HTR-8/SVneo (cell line): ENCODE measurements at regions not wholly inside any gene's neighbourhood (a gene's known extent, or its start where the extent isn't known, plus 50 kb on each side); places are given as distances from the start of the nearest gene placed in this dataset.
"Not testable (repeated sequence)": the region's sequence is repeated elsewhere in the genome, so short reads cannot be mapped to it uniquely, and the experiment has no call there.

Experiments used
- DNase-seq: peaks from one replicate; pipeline ENCODE4 v3.0.0; 2011; ENCODE audit warnings: low spot score, mixed read lengths; ENCODE audit not compliant: insufficient read length
- FAIRE-seq: peaks from 2 replicates; lab custom pipeline; 2011; peaks lifted over from hg19 to GRCh38; lab: Jason Lieb, UNC

DNA sequence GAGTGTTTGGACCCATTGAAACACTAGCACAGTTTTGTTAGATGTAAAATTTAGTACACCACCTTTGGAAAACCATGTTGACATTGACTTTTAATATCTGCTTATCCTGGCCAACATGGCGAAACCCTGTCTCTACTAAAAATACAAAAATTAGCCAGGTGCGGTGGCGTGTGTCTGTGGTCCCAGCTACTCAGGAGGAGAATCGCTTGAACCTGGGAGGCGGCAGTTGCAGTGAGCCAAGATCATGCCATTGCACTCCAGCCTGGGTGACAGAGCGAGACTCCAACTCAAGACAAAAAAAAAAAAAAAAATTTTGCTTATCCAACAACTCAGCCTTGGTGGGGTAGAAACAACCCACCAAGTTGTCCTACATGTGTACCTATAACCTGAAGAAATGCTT lies 454.2 kb downstream of the EFNB2 start:
- not testable (repeated sequence) for DNase-seq, FAIRE-seq

DNA sequence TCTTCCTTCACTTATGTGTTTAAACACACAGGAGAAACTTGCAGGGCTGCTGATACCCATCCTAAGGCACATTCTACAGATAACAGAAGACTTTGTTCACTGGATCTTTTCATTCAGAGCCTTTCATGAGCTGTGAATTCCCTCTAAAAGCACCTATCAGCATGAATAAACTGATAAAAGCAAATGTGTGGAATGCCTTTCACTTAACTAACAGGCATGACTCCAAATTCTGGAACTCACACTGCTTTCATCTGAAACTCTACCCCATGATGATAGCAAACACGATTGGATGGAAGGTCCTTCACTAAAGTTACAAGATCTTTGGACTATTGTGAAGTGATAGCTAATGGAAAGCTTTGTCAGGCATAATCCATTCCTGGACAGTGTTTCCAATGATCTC lies 457.3 kb downstream of the EFNB2 start:
- FAIRE-seq (no peak), DNase-seq (no peak)

DNA sequence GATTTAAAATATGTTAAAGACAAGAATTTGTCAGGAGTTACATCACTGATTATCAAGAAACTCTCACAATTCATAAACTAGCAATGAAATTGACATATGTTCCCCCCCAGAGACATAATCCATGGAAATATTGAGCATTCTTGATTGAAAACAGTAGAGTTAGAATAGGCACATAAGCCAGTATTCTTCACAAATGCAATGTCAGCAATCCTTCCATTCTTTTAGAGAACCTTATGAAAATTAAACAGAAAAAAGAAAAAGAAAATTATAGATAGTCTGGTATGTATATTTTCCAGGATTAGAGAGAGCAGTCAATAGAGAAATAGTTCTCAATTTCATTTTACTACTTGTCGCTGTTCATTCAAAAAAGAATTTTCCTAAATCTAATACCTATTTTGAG lies 458.4 kb downstream of the EFNB2 start:
- no peak for FAIRE-seq
- DNase-seq, result no peak

DNA sequence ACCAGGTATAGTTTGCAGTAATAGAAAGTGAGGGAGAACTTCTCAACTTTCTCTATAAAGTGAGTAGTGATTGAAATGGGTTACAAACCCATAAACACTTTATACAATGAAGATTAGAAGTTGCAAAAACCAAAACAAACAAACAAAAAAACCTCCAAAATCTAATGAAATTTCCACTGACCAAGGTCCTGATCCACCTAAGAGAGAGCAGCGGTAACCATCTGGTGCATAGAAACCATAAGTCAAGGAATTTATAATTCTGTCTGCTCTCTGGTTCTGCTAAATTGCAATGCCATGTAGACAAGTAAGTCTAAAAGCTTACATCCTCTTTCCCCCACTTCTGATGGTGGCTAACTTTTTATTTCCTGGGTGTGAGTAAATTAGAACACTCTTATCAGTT lies 463.4 kb downstream of the EFNB2 start:
- DNase-seq, result no peak
- FAIRE-seq, result no peak

DNA sequence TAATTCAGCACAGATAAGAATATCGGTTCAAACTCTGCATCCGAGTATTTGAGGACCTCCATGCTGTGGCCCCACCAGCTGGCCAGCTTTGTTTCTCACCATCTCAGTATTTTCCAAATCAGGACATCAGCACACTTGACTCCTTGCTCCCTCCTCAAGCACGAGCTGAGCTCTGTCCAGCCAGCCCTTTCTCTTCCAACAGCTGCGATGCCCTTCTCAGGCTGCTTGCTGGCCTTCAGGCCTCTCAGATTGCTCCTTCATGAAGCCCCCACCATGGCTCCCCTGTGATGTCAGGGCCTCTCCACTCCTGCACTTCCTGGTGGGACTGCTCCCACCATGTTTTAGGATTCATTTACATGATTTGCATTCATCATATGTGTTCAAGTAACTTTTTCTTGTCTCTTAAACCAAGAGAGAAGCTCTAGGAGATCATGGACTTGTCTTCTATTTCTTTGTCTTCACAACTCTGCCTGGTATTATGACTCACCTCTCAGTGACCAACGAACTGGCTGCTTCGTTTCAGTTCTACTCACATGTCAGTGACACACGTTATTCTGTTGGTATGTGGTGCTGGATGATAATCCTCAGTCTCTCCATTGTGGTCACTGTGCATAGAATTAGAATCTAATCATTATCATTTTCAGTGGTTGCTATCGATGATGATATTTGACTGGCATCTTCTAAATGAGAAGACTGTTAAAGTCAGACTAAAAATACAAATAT lies 471.7 kb downstream of the EFNB2 start:
- DNase-seq (peak; percentile 18), FAIRE-seq (no peak)

DNA sequence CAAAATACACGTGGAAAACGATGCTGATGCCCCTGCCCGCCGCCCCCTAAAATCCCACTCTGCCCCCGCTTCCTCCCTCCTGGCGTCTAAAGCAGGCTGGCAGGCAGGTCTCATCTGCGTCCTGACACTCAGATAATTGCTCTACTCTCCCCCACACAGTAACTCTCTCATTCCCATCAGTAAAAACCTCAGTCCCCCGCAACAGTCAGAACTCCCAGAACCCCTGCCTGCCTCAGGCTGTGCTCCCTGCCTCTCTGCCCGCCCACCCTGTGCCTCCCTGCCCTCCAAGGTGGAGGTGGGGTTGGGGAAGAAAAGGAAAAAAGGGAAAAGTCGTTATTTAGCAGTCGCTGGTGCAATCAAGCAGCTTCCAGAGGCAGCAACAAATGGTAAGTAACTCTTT lies 473.7 kb downstream of the EFNB2 start:
- DNase-seq (no peak), FAIRE-seq (no peak)

DNA sequence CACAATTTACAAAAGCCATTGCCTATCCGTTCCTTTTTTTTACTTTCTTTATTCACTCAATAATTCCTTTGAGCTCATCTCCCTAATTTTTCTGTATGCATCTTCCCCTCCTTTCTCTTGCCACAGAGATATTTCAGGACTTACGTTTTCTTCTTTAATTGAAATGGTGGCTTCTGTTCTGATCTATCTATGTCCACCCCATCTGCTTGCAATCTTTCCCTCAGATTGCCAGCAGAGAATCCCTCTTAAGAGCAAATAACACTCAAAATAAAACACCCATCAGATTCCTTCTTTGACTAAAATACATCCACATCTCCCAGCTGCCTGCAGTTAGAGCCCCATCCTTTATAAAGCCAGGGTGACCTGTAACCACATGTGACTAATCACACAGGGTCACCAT lies 478.6 kb downstream of the EFNB2 start:
- DNase-seq (no peak), FAIRE-seq (no peak)

DNA sequence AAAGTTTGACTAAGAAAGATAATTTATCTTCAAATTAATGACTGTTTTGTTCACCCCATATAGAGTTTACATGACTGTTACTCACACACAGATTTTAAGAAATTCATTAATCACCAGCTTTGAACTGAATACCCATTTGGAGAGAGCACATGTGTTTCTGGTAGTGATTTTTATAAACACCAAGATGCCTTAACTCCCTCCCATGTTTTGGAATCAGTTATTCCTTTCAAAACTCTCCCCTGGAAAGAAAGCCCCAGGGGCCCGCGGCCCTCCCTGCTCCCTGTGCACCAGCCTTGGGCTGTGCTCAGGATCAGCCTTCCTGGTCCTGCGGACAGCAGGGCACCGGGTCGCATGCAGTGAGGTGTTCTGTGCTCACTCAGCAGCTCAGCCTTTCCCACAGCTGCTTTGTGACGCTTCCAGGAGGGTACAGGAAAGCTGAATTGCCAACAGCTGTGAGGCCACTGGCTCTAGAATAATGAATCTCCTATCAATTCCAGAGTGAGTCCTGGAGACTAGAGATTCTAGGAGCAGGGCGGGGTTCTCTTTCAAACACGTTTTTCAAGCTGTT lies 483.2 kb downstream of the EFNB2 start:
- FAIRE-seq (no peak), DNase-seq (no peak)

DNA sequence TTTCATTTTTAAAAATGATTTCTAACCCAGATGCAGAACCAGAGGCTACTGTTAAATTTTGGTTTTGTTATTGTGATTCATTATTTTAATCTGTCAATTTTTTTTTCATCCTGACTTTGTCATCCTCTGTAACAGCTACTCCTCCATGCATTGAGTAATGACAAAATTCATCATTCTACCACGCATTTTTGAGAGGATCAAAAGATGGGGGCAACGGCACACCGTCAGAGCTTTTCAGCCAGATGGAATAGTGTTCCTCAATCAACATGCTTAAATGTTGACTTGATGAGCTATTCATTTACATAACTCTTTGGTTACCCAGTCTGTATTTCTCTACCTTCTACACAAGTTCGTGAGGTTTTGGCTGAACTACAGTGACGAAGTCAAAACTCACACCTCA lies 486.3 kb downstream of the EFNB2 start:
- no peak for FAIRE-seq
- DNase-seq, result no peak

DNA sequence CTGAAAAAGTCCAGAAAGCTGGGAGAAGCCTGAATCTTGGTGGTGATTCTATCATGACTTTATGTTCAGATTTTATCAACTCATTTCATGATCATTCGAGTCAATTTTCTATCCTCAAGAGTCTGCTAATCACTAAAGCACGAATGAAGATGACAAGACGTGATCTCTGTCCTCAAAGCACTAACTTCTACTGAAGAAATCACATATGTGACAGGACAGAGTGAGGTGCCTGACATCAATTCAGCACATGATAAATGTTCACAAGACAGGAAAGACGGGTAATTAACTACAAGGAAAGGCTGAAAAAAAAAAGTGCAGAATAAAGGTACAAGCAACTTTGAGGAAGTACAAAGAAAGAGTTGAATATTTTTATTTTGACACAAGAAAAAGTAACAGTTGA lies 487.1 kb downstream of the EFNB2 start:
- DNase-seq (no peak), FAIRE-seq (no peak)

DNA sequence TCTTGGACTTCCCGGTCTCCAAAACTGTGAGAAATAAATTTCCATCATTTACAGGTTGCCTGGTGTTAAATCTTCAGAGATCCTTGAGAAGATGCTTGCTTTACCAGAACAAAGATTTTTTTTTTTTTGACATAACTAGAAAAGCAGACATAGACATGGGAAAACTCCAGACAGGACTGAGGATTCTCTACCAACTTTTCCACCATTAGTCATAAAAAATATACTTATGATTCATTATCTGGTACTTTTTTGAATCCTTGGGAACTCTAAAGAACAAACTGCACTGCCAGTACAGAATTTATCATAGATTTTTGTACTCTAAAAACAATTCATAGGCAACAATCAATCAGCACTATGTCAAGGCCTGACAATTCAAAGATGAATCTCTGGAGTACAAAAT lies 487.6 kb downstream of the EFNB2 start:
- FAIRE-seq (no peak), DNase-seq (no peak)

DNA sequence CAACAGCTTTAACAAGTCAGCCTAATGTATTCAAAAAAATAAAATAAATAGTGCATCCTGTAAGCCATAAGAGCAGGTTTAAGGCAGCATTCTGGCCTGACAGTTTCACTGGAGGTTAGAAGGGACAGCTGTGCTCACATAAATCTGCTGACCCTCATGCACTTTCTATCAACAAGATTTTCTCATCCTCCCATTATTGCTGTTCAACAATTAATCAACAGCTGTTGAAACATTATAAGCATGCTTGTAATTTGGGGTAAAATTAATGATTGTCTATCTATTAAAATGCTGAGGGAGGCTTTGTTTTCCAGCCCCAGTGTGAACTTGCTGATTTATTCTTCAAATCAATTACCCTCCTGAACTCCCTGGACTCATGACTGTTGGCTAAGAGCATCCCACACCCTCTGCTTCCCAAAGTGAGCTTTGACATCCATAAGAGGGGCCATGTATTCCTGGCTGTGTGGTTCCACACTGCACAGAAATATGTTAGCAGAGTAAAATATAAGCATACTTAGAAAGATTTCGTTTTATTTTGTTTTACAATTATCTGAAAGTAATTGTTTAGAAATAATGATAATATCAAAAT lies 492.4 kb downstream of the EFNB2 start:
- DNase-seq (no peak), FAIRE-seq (no peak)

DNA sequence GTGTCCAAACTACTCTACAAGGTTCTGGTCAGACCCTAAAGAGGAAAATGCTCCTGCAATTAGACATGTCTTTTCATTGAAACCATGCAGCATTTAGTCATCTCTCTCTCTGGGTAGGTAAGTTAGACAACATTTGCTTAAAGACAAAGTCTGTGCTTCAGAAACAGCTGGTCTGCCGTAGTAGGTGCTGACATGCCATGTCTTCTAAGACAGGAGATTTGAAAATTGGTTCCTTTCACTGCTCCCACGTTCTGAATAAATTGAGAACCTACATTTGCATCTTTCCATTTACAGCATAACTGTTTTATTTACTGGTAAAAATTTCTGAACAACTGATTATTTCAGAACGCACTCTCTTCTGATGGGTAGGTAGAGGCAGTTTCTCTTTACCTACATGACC lies 494.0 kb downstream of the EFNB2 start:
- DNase-seq (no peak), FAIRE-seq (no peak)

DNA sequence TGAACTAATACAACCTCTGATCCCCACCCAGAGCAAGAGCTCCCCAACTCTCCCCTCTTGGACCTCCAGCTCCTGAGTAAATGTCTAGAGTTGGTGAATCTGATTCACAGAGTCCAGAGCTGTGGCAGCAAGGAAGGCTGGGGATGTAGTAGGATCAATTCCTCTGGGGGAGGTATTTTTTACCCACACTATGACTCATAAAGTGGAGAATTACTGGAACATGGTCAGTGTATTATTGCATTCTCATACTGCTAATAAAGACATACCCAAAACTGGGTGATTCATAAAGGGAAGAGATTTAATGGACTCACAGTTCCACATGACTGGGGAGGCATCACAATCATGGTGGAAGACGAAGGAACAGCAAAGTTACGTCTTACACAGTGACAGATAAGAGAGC lies 496.7 kb downstream of the EFNB2 start:
- FAIRE-seq (no peak), DNase-seq (peak; percentile 23)

DNA sequence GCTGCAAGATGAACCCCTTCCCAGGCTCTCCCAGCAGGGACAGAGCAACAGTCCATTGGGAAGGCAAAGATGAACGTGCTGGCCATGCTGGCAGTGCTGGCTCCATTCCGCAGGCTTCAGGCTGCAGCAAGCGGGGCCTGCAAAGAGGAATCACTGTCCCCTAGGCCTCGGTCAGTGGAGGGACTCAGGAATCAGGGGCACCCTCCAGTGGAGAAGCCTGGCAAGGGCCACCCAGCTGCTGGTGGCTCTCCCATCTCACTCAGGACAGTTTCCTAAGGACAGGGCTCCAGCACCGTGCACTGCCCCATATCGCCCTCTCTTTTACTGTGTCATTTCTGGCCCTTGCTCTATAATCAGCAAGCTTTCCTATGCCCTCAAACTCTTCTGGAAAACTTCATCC lies 498.6 kb downstream of the EFNB2 start:
- DNase-seq, result peak; percentile 19
- no peak for FAIRE-seq

DNA sequence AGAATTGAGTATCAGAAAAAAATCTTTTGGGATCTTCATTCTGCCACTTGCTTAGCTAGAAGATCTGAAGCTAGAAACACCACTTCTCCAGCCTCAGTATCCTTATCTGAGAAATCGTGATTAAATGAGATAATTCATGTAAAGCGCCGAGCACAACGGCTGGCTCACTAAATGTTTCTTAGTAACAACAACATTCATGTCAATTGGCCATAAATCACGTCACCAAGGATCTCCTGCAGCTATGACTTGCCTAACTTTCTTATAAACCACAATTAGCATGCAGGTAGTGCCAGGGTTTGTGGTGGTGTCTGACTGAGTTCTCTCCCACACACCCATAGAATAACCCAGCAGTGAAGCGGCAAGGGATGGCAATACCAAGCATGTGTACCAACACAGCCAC lies 501.3 kb downstream of the EFNB2 start:
- DNase-seq, result peak; percentile 3
- FAIRE-seq, result no peak

DNA sequence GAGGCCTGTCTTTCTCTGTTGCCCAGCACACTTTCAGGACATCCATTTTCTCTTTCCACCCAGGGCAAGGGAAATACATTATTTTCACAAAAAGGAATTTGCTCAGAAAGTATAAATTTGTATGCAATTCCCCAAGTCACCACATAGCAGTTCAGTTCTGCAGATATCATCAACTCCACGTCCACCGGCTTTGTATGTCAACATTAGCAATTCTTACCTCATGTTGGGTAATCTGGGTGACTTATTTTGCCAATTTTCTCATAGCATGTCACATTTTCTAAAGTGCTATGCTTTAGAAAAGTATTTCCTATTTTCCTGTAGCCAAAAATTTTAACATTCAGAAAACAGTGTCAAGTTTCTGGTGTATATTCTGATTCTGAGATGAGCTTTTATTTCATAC lies 501.8 kb downstream of the EFNB2 start:
- FAIRE-seq, result no peak

DNA sequence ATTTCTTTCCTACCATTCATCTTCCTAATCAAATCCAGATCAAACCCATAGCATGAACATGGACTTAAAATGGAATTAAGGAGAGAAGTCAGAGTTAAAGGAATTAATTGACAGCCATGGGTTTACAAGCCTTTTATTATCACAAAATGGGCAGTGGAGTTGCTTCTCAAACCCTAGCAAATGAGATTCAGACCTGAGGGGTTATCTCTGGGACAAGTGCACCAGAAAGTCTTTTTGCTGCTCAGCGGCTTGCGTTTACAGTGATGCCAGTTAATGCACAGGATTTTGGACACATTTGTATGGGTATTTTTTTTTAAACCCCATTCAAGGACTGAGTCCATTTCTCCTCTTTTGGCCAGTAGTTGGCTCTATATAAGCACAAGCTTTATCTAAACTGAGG lies 503.0 kb downstream of the EFNB2 start:
- DNase-seq (no peak), FAIRE-seq (no peak)

More for the DNA sequence above, 501.8 kb downstream of the EFNB2 start:
- peak; percentile 2 for DNase-seq

DNA sequence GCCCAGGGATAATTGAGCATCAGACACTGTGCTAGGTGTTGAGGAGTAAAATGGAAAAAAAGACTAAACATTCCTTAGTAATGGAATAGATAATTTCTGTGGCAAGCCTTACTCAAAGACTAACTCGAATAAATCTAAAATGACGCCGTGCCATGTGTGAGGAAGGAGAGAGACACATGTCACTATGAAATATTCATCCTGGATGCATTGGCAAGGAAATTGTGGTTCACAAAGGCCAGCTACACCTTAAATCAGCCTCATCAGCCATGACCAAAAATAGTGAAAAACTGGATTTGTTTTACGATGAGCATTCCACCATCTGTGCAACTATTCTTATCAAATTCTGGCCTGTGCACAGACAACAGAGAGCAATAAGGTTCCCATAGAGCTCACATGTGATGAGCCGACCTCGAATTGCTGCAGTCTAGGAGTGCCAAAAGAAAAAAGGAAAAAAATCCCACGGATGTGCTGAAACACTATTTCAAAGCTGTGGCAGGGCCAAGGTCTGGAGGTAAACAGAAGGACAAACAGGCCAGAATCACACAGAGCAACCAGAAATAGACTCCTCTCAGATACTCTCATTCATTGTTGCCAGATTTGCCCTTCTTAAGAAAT lies 505.7 kb downstream of the EFNB2 start:
- no peak for DNase-seq
- no peak for FAIRE-seq

DNA sequence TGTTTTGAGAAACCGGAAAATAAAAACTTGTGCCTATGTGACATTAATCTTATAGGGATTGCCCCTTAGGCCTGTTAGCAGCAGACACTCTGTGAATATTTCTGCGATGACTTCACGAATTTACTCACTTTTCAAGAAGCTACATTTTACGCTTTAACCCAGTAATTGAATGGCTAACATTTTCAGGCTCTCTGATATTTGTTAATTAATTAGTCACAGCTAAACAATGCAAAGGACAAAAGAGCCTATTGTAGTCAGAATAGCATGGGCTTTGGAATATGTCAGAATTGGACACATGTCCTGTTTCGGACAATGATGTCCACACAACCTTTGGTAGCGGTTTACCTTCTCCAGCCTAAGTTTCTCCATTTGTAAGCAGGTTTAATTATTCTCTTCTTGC lies 506.6 kb downstream of the EFNB2 start:
- FAIRE-seq (no peak), DNase-seq (no peak)

DNA sequence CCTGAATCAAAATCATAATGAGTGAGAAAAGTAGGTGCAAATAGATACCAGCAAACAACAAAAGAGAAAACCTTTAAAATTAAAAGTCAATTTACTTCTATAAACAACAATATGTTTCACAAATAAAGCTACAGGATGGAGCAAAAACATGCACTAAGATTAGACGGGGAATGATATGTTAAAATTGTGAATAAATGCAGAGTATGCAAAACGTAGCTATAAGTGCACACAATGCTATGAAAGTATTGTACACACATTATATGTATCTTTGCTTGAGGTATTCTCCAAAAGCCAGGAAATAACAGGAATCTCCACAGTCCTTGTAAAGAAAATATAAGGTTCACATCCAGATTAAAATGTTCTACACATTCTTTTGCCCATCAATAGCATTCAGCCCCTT lies 523.9 kb downstream of the EFNB2 start:
- FAIRE-seq (no peak), DNase-seq (no peak)
